Osteoblast (primary cell): ENCODE measurements at regions not wholly inside any gene's neighbourhood (a gene's known extent, or its start where the extent isn't known, plus 50 kb on each side); places are given as distances from the start of the nearest gene placed in this dataset.

Experiments
- DNase-seq: peaks from one replicate; pipeline ENCODE4 v3.0.0; 2011; ENCODE audit warnings: low spot score, mixed read lengths; ENCODE audit not compliant: insufficient read length; ENCODE audit errors: missing footprints
- H2AFZ ChIP-seq: 2 replicates; pipeline ENCODE4 v1.6.0; 2011; ENCODE audit warnings: mild to moderate bottlenecking, low read length
- H3K27ac ChIP-seq: 2 replicates; pipeline ENCODE4 v1.5.1; 2011; ENCODE audit warnings: mild to moderate bottlenecking, low read depth, low read length, moderate library complexity
- H3K27me3 ChIP-seq: 2 replicates; pipeline ENCODE4 v1.6.0; 2012; ENCODE audit warnings: mild to moderate bottlenecking, control low read depth, inconsistent platforms, low read length, moderate library complexity; ENCODE audit not compliant: insufficient read depth
- H3K36me3 ChIP-seq: 2 replicates; pipeline ENCODE4 v1.5.1; 2011; ENCODE audit warnings: mild to moderate bottlenecking, low read length, control low read depth, moderate library complexity; ENCODE audit not compliant: insufficient read depth
- H3K4me1 ChIP-seq: 2 replicates; pipeline ENCODE4 v1.5.1; 2011; ENCODE audit warnings: mild to moderate bottlenecking, low read length, control low read depth, moderate library complexity; ENCODE audit not compliant: insufficient read depth
- H3K4me2 ChIP-seq: 2 replicates; pipeline ENCODE4 v1.6.0; 2011; ENCODE audit warnings: mild to moderate bottlenecking, low read length; ENCODE audit not compliant: insufficient read depth
- H3K4me3 ChIP-seq: fragments of 200-600 bp; sonication (generic); 3 replicates; pipeline ENCODE4 v1.5.1; 2012; ENCODE audit warnings: mild to moderate bottlenecking, low read length, inconsistent platforms; ENCODE audit not compliant: insufficient read depth
- H3K79me2 ChIP-seq: 2 replicates; pipeline ENCODE4 v1.6.0; 2012; ENCODE audit warnings: mild to moderate bottlenecking, low read length, control low read depth, inconsistent platforms; ENCODE audit not compliant: insufficient read depth
- H3K9me3 ChIP-seq: 2 replicates; pipeline ENCODE4 v1.5.1; 2011; ENCODE audit warnings: low read depth, low read length, control low read depth
- H4K20me1 ChIP-seq: 2 replicates; pipeline ENCODE4 v1.6.0; 2012; ENCODE audit warnings: mild to moderate bottlenecking, low read length, control low read depth; ENCODE audit not compliant: insufficient read depth
- TF ChIP-seq, protein P1 (sequence below): IDR thresholded peaks from 2 replicates; pipeline ENCODE4 v1.5.1; 2011; ENCODE audit warnings: mild to moderate bottlenecking, low read depth, low read length, moderate library complexity; ENCODE audit errors: extremely low read depth

DNA sequence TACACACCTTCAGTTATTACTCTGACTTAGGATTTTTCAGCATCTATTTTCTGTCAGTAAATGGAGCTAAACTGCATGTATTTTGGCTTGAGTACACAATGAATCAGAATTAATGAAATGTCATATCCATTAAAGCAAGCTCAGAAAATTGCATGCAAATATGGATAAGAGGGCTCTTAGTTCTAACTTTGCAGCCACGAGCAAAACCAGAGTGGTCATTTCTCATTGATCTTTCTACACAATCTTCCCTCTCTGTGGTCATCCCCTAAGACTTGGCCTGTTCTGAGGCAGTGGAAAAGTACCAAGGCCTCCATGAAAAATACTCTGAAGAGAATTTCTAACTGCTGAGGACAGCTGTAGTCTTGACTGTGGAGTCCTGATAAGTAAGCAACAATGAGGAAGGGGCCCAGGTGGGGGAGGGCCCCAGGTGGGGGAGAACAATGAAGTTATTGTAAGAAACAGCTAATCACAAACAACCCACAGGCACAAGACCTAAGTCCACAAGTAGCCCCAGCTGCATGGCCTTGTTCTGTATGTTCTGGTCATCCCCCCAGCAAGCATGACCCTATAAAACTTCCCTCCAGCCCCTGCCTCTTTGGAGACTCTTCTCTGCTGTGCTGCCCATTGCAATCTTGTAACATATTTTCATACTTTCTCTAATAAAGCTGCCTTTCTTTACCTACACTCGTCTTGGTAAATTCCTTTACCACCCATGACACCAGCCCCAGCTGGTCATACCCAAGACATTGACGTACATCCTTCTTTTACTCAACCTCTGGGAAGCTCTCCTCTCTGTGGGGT lies 230.3 kb downstream of the TDRD15 start:
- H3K27me3 ChIP-seq: no peaks in the 10 kb centered on the region
- H4K20me1 ChIP-seq: no peaks in the 10 kb centered on the region
- no peak overlapping the region for H3K4me3 ChIP-seq
- no peak for DNase-seq
- no peaks in the 10 kb centered on the region for H3K79me2 ChIP-seq
- no peaks in the 10 kb centered on the region for H3K9me3 ChIP-seq
- no peak overlapping the region for H3K27ac ChIP-seq
- H3K36me3 ChIP-seq: no peaks in the 10 kb centered on the region
- H3K4me1 ChIP-seq: no peaks in the 10 kb centered on the region
- TF ChIP-seq, protein P1, sequence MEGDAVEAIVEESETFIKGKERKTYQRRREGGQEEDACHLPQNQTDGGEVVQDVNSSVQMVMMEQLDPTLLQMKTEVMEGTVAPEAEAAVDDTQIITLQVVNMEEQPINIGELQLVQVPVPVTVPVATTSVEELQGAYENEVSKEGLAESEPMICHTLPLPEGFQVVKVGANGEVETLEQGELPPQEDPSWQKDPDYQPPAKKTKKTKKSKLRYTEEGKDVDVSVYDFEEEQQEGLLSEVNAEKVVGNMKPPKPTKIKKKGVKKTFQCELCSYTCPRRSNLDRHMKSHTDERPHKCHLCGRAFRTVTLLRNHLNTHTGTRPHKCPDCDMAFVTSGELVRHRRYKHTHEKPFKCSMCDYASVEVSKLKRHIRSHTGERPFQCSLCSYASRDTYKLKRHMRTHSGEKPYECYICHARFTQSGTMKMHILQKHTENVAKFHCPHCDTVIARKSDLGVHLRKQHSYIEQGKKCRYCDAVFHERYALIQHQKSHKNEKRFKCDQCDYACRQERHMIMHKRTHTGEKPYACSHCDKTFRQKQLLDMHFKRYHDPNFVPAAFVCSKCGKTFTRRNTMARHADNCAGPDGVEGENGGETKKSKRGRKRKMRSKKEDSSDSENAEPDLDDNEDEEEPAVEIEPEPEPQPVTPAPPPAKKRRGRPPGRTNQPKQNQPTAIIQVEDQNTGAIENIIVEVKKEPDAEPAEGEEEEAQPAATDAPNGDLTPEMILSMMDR: no peak
- H2AFZ ChIP-seq: no peak overlapping the region
- H3K4me2 ChIP-seq: no peak overlapping the region

DNA sequence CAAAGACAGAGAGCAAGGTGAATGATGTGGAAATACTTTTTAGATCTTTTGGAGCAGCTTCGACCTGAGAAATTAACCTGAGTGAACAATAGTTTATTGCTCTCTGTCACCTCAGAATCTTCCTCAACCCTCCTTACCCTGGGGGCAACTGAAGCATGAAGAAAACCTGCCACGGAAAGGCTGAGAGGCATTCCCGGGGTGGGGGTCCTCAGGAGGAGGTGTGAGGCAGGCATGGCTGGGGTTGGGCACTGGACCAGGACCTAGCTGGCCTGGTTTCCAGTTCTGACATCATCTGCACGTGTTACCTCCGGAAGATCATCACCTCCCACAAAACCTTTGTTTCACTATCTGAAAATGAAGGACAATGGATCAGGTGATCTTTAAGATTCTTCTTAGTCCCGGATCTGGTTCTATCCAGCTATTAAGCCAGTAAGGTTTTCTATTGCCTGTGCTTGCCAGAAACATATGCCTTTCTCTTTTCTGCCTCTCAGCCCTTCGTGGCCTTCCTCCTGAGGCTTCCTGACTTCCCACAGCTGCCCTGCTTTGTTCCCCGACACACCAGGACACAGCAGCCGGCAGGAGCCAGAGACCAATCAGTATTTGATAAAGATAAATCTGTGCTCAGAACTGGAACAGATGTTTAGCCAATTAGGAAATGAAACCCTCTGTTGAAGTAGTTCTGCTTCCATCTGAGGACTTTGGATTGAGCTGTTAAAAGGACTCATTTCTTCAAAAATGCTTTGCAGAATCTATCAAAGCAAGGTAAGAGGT lies 232.5 kb downstream of the TDRD15 start:
- Histone ChIP-seq H3K4me3 (no peak overlapping the region), H3K4me2 (no peak overlapping the region), H3K27ac (no peak overlapping the region), H2AFZ (no peak overlapping the region), H3K9me3 (no peaks in the 10 kb centered on the region), H3K27me3 (no peaks in the 10 kb centered on the region), H4K20me1 (no peaks in the 10 kb centered on the region), H3K4me1 (no peaks in the 10 kb centered on the region), H3K36me3 (no peaks in the 10 kb centered on the region), H3K79me2 (no peaks in the 10 kb centered on the region)
- no peak for DNase-seq
- TF ChIP-seq, protein P1: no peak

DNA sequence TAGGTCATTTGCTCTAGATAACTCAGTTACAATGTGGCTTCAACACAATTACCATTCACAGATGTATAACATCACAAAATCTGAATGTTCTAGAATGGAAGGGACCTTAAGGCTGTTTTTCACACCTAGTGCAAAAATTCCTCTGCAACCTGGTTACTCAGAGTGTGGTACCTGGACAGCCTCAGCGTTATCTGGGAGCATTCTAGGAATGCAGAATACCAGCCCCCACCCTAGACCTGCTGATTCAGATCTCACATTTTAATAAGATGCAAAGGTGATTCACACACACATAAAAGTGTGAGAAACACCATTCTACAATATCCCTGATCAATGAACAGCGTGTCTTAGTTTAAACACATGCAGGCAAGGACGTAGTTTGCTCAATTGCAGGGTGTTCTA lies 233.1 kb downstream of the TDRD15 start:
- no peaks in the 10 kb centered on the region for H3K4me1 ChIP-seq
- H3K36me3 ChIP-seq: no peaks in the 10 kb centered on the region
- H4K20me1 ChIP-seq: no peaks in the 10 kb centered on the region
- TF ChIP-seq, protein P1: no peak
- no peak overlapping the region for H3K4me3 ChIP-seq
- no peaks in the 10 kb centered on the region for H3K79me2 ChIP-seq
- H2AFZ ChIP-seq: no peak overlapping the region
- no peak overlapping the region for H3K27ac ChIP-seq
- H3K4me2 ChIP-seq: no peak overlapping the region
- H3K9me3 ChIP-seq: no peaks in the 10 kb centered on the region
- no peak for DNase-seq
- H3K27me3 ChIP-seq: no peaks in the 10 kb centered on the region

DNA sequence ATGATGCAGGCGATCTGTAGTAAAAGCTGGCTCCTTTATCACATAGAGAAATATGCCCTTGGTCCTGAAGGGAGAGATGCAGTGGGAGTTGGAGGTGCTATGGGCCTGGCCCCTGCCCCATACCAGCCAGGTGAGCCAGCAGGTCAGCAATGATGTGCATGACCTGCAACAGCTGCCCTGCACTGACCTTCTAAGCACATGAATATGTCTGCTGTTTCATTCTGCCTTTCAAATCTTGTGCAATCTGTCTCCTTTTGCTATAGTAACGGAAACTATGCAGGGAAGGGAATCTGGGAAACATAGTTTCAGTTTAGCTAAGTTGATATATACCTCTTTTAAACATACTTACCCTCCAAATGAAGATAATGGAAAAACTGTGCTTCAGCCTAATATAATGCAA lies 235.2 kb downstream of the TDRD15 start:
- Histone ChIP-seq H2AFZ (no peak overlapping the region), H3K4me2 (no peak overlapping the region)
- DNase-seq: no peak

More for the DNA sequence above, 235.2 kb downstream of the TDRD15 start:
- H3K9me3 ChIP-seq: no peaks in the 10 kb centered on the region
- H4K20me1 ChIP-seq: no peaks in the 10 kb centered on the region
- no peak overlapping the region for H3K4me3 ChIP-seq
- no peaks in the 10 kb centered on the region for H3K27me3 ChIP-seq
- TF ChIP-seq, protein P1: no peak
- H3K27ac ChIP-seq: no peak overlapping the region
- no peaks in the 10 kb centered on the region for H3K4me1 ChIP-seq
- H3K36me3 ChIP-seq: no peaks in the 10 kb centered on the region
- H3K79me2 ChIP-seq: no peaks in the 10 kb centered on the region
